IMR-90 (cell line): ENCODE measurements at regions not wholly inside any gene's neighbourhood (a gene's known extent, or its start where the extent isn't known, plus 50 kb on each side); places are given as distances from the start of the nearest gene placed in this dataset.

Source experiments
- ATAC-seq: fragments of 200-7000 bp; cut with Tn5 transposase; 2 replicates; pipeline ENCODE4 v1.9.1; 2020; ENCODE audit warnings: low read depth, mild to moderate bottlenecking, moderate library complexity
- BruUV-seq: library from RNA; stranded (reverse); fragments of 400-500 nt; replicated peaks from 2 replicates; lab custom pipeline; 2021; lab: Mats Ljungman, UMichigan
- CTCF ChIA-PET: fragments of 300-600 bp; formaldehyde crosslinking; extraction: SDS; loops from one replicate; lab custom pipeline; 2021; ENCODE audit warnings: antibody characterized with exemption; lab: Yijun Ruan, JAX
- POLR2A ChIA-PET: fragments of 300-600 bp; sonication (Branson Sonifier 250); formaldehyde crosslinking; loops from one replicate; lab custom pipeline; 2022; ENCODE audit warnings: antibody characterized with exemption; ENCODE audit not compliant: unreplicated experiment; lab: Charles Lee
- DNase-seq: peaks from one replicate; pipeline ENCODE4 v3.0.0; 2013
- H2AFZ ChIP-seq: replicated peaks from 2 replicates; pipeline ENCODE3; 2013; ENCODE audit warnings: low read length, mild to moderate bottlenecking; ENCODE audit not compliant: poor library complexity
- H2AK5ac ChIP-seq: 2 replicates; pipeline ENCODE4 v1.6.1; 2013; ENCODE audit warnings: low read depth, low read length, inconsistent platforms
- H2AK9ac ChIP-seq: replicated peaks from 2 replicates; pipeline ENCODE3; 2013; ENCODE audit warnings: mild to moderate bottlenecking, low read depth, low read length, moderate library complexity; ENCODE audit not compliant: poor library complexity
- H2BK120ac ChIP-seq: 2 replicates; pipeline ENCODE4 v1.6.1; 2013; ENCODE audit warnings: low read depth, low read length, inconsistent platforms
- H2BK15ac ChIP-seq: 3 replicates; pipeline ENCODE4 v1.6.1; 2013; ENCODE audit warnings: low read depth, low read length, inconsistent platforms
- H2BK20ac ChIP-seq: 2 replicates; pipeline ENCODE4 v1.6.1; 2013; ENCODE audit warnings: low read depth, mild to moderate bottlenecking, inconsistent platforms, low read length, moderate library complexity
- H2BK5ac ChIP-seq: 2 replicates; pipeline ENCODE4 v1.6.1; 2013; ENCODE audit warnings: mild to moderate bottlenecking, low read depth, low read length, inconsistent platforms; ENCODE audit not compliant: poor library complexity, severe bottlenecking
- H3K14ac ChIP-seq: replicated peaks from 2 replicates; pipeline ENCODE4 v1.6.1; 2013; ENCODE audit warnings: low read depth, low read length, inconsistent platforms
- H3K18ac ChIP-seq: 2 replicates; pipeline ENCODE4 v1.6.1; 2013; ENCODE audit warnings: low read depth, low read length, control low read depth
- H3K23ac ChIP-seq: 2 replicates; pipeline ENCODE4 v1.6.1; 2013; ENCODE audit warnings: low read depth, low read length, inconsistent platforms
- H3K27ac ChIP-seq: 2 replicates; pipeline ENCODE4 v1.5.1; 2013; ENCODE audit warnings: mild to moderate bottlenecking, control low read depth, low read length; ENCODE audit not compliant: insufficient read depth
- H3K27me3 ChIP-seq: 2 replicates; pipeline ENCODE4 v1.6.1; 2013; ENCODE audit warnings: low read length; ENCODE audit not compliant: control insufficient read depth, insufficient read depth
- H3K36me3 ChIP-seq: 2 replicates; pipeline ENCODE4 v1.6.1; 2013; ENCODE audit warnings: low read length, mixed read lengths; ENCODE audit not compliant: control insufficient read depth, insufficient read depth
- H3K4ac ChIP-seq: 2 replicates; pipeline ENCODE4 v1.6.1; 2013; ENCODE audit warnings: low read depth, low read length, inconsistent platforms
- H3K4me1 ChIP-seq: 2 replicates; pipeline ENCODE4 v1.6.1; 2013; ENCODE audit warnings: low read length, mixed read lengths; ENCODE audit not compliant: control insufficient read depth, insufficient read depth
- H3K4me2 ChIP-seq: 2 replicates; pipeline ENCODE4 v1.6.1; 2013; ENCODE audit warnings: low read depth, mild to moderate bottlenecking, control low read depth, low read length, moderate library complexity
- H3K4me3 ChIP-seq: 2 replicates; pipeline ENCODE4 v1.5.1; 2013; ENCODE audit warnings: low read depth, mild to moderate bottlenecking, control low read depth, low read length, moderate library complexity; ENCODE audit not compliant: insufficient read depth
- H3K56ac ChIP-seq: 2 replicates; pipeline ENCODE4 v1.6.1; 2013; ENCODE audit warnings: low read length, inconsistent platforms; ENCODE audit not compliant: insufficient read depth; ENCODE audit errors: extremely low read depth
- H3K79me1 ChIP-seq, 2 experiments: 2 replicates each; pipeline ENCODE4 v1.6.1; 2013; ENCODE audit warnings: low read length in 2 of 2, inconsistent platforms in 1 of 2, low read depth in 1 of 2
- H3K9ac ChIP-seq: 2 replicates; pipeline ENCODE4 v1.6.1; 2013; ENCODE audit warnings: low read depth, low read length, control low read depth
- H3K9me1 ChIP-seq: 2 replicates; pipeline ENCODE4 v1.6.1; 2013; ENCODE audit warnings: low read length, inconsistent platforms; ENCODE audit not compliant: insufficient read depth
- H3K9me3 ChIP-seq: 2 replicates; pipeline ENCODE4 v1.6.1; 2013; ENCODE audit warnings: low read length; ENCODE audit not compliant: control insufficient read depth, insufficient read depth
- H4K20me1 ChIP-seq: 2 replicates; pipeline ENCODE4 v1.6.1; 2013; ENCODE audit warnings: low read length, inconsistent platforms; ENCODE audit not compliant: insufficient read depth
- H4K5ac ChIP-seq: 2 replicates; pipeline ENCODE4 v1.6.1; 2013; ENCODE audit warnings: mild to moderate bottlenecking, low read depth, low read length, control low read depth
- H4K8ac ChIP-seq, 2 experiments: 2 replicates each; pipeline ENCODE4 v1.6.1; 2013; ENCODE audit warnings: low read depth in 2 of 2, low read length in 2 of 2, control low read depth in 1 of 2, inconsistent platforms in 1 of 2
- H4K91ac ChIP-seq: 2 replicates; pipeline ENCODE4 v1.6.1; 2013; ENCODE audit warnings: low read depth, low read length, inconsistent platforms; ENCODE audit not compliant: insufficient read depth
- MAFK ChIP-seq: IDR thresholded peaks from 2 replicates; pipeline ENCODE4 v1.6.1; 2012; ENCODE audit warnings: low read depth, low read length, improper control_type of control experiment
- MAZ ChIP-seq: IDR thresholded peaks from 2 replicates; pipeline ENCODE4 v1.6.1; 2012; ENCODE audit warnings: low read depth, mild to moderate bottlenecking, low read length, improper control_type of control experiment, moderate library complexity, borderline replicate concordance
- WGBS, 2 experiments: methylation state at CpG; one replicate each; pipeline versions ENCODE4 v1.1.5 to v1.1.7; 2013; ENCODE audit warnings: missing lambda C conversion rate in 2 of 2; ENCODE audit not compliant: insufficient read length in 1 of 2; ENCODE audit errors: extremely low coverage in 2 of 2; 5-methylcytosine and 5-hydroxymethylcytosine counted together
- dilution Hi-C: fragments of 300-500 bp; cut with HindIII; formaldehyde crosslinking; loops from one replicate; pipeline ENCODE4 v1.14.3; 2018; ENCODE audit warnings: low sequenced_read_pairs; ENCODE audit not compliant: unreplicated experiment
- in situ Hi-C: fragments of 300-500 bp; cut with MboI; formaldehyde crosslinking; loops from 3 replicates; pipeline ENCODE4 v1.14.3; 2019; ENCODE audit warnings: low sequenced_read_pairs, inconsistent platforms, mixed read lengths
- intact Hi-C: fragments of 100-400 bp; cut with micrococcal nuclease; formaldehyde crosslinking; loops from 2 replicates; pipeline ENCODE4 v1.10.0; 2022

GRCh38 chr14:94963051-94963450, 193.1 kb upstream of the GSC start:
- H4K91ac ChIP-seq, result no peak overlapping the region
- ChIA-PET POLR2A (no interaction called here), CTCF (no interaction called here)
- intact Hi-C loops, result no loop called here
- DNase-seq (no peak), ATAC-seq (no peak)
- H3K4ac ChIP-seq, result no peak overlapping the region
- no peak overlapping the region for H2BK20ac ChIP-seq
- H3K23ac ChIP-seq, result no peak overlapping the region
- no peak overlapping the region for H3K9ac ChIP-seq
- H4K8ac ChIP-seq, result no peak overlapping the region
- no peaks in the 10 kb centered on the region for H3K9me1 ChIP-seq
- in situ Hi-C loops, result no loop called here
- H4K5ac ChIP-seq, result no peak overlapping the region
- no peak overlapping the region for H3K4me3 ChIP-seq
- H2BK120ac ChIP-seq, result no peak overlapping the region
- dilution Hi-C loops, result no loop called here
- H3K4me1 ChIP-seq, result no peaks in the 10 kb centered on the region
- H3K14ac ChIP-seq, result no peak overlapping the region
- no peak overlapping the region for H2AFZ ChIP-seq
- no peak overlapping the region for H2AK9ac ChIP-seq
- no peak overlapping the region for H2BK15ac ChIP-seq
- no TSS peak for BruUV-seq
- H3K4me2 ChIP-seq, result no peak overlapping the region
- H3K79me1 ChIP-seq, result no peaks in the 10 kb centered on the region
- no peak overlapping the region for H3K27ac ChIP-seq
- H3K9me3 ChIP-seq, result no peaks in the 10 kb centered on the region
- no peaks in the 10 kb centered on the region for H3K36me3 ChIP-seq
- H2BK5ac ChIP-seq, result no peak overlapping the region
- H3K18ac ChIP-seq, result no peak overlapping the region
- H2AK5ac ChIP-seq, result no peak overlapping the region
- no peak overlapping the region for H3K56ac ChIP-seq
- H3K27me3 ChIP-seq, result peaks cover 3% of the 10 kb centered on the region; the same call in 1 of the 2 replicates
- 77% methylated on average over 3 of the region's 8 CpGs; no CpG with 5 or more reads in 1 of the 2 experiments for WGBS, 2 experiments
- TF ChIP-seq MAZ (no peak), MAFK (no peak)
- no peaks in the 10 kb centered on the region for H4K20me1 ChIP-seq
